ENCODE measurements at regions not wholly inside any gene's neighbourhood (a gene's known extent, or its start where the extent isn't known, plus 50 kb on each side); places are given as distances from the start of the nearest gene placed in this dataset.

GRCh38 chr9:31908891-31909480 is 475.5 kb upstream of the ACO1 start:
- intact Hi-C loops (cut with micrococcal nuclease; ENCODE audit: unreplicated experiment), result no loop called here
- 16% methylated on average over 11 of the region's 11 CpGs for WGBS (ENCODE audit: insufficient coverage, insufficient replicate concordance, low lambda C conversion rate, missing lambda C conversion rate)
- no peak for DNase-seq (ENCODE audit: low read depth, low spot score)
- Histone ChIP-seq H3K9me3 (replicated peaks; ENCODE audit: control insufficient read depth, insufficient read depth, low read length) (no peaks in the 10 kb centered on the region), H3K4me1 (ENCODE audit: control insufficient read depth, insufficient read depth, low read length) (no peaks in the 10 kb centered on the region), H4K20me1 (ENCODE audit: control insufficient read depth, insufficient read depth) (no peaks in the 10 kb centered on the region), H3K36me3 (ENCODE audit: control insufficient read depth in 2 of 2, insufficient read depth in 2 of 2, low read length in 1 of 2) (no peaks in the 10 kb centered on the region), H3K4me3 (no peak overlapping the region), H3K27me3 (replicated peaks in 1 of 2; ENCODE audit: control insufficient read depth in 2 of 2, insufficient read depth in 2 of 2, low read length in 1 of 2) (no peaks in the 10 kb centered on the region), H3K9ac (ENCODE audit: control insufficient read depth, insufficient read depth, low read length) (no peak overlapping the region), H3K79me2 (ENCODE audit: control insufficient read depth, insufficient read depth, low read length) (no peaks in the 10 kb centered on the region), H3K27ac (ENCODE audit: control insufficient read depth, insufficient read depth) (no peak overlapping the region), H2AFZ (ENCODE audit: control insufficient read depth, low read depth, low read length) (no peak overlapping the region), H3K4me2 (ENCODE audit: control insufficient read depth, insufficient read depth) (peak overlapping the region; percentile 25; the same call in 1 of the 2 replicates)
- SMC1A ChIA-PET (ENCODE audit: uncharacterized antibody, unreplicated experiment), result no interaction called here
- POLR2A ChIA-PET, result no interaction called here
- no TSS peak for BruUV-seq (replicated peaks)
- no peak for FAIRE-seq
- RAD21 ChIA-PET (ENCODE audit: unreplicated experiment), result no interaction called here
- in situ Hi-C loops (cut with MboI), result no loop called here
- CTCF ChIA-PET, result no interaction called here
- TF ChIP-seq TCF12 (IDR thresholded peaks at IDR 0.05; ENCODE audit: low read depth, low read length), result no peak
- no peak for TF ChIP-seq MXI1 (IDR thresholded peaks at IDR 0.05; ENCODE audit: low read depth, low read length)
- TF ChIP-seq MTA2 (IDR thresholded peaks at IDR 0.05; ENCODE audit: low read depth), result no peak
- no peak for TF ChIP-seq GABPA (IDR thresholded peaks at IDR 0.05; ENCODE audit: low read depth)
- TF ChIP-seq NR2F1 (conservative IDR thresholded peaks at IDR 0.05), result no peak
- no peak for TF ChIP-seq RELA (IDR thresholded peaks at IDR 0.05; ENCODE audit: borderline replicate concordance, partially characterized antibody)
- no peak for TF ChIP-seq PRDM15 (CRISPR knock-in tag; IDR thresholded peaks at IDR 0.05)
- TF ChIP-seq SUZ12 (IDR thresholded peaks at IDR 0.05; ENCODE audit: unreplicated experiment), result no peak
- peak; percentile 40; the same call in 2 of the 3 replicates for ATAC-seq
